ENCODE measurements at regions not wholly inside any gene's neighbourhood (a gene's known extent, or its start where the extent isn't known, plus 50 kb on each side); places are given as distances from the start of the nearest gene placed in this dataset.

DNA sequence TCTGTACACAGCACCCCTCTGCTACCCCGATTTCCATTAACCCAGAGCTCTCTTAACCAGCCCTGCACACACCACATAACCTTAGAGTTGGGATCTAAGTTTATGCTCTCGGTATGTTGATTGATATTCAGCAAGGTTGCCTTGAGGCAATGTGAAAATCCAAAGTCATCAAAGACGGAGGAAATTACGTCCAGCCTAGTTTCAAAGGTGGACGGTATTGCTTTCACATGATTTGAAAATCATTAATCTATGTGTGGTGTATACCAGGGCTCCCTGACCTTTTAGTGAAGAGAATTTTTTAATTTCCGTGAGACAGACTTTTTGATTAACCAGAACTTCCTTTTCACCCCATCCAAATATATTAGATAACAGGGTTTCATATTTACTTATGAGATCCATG lies 272.5 kb upstream of the LCORL start:
- Mint-ChIP-seq H3K4me1 (ENCODE audit: low read depth) (no peaks in the 10 kb centered on the region), H3K27me3 (ENCODE audit: insufficient read depth) (peaks cover 2% of the 10 kb centered on the region; the same call in 1 of the 2 replicates), H3K36me3 (ENCODE audit: low read depth) (no peaks in the 10 kb centered on the region; the same call in 1 of the 2 replicates), H3K4me3 (no peak overlapping the region), H3K9me3 (peaks cover 57% of the 10 kb centered on the region), H3K27ac (no peak overlapping the region)
- DNase-seq = no peak
- TF ChIP-seq, protein P1, sequence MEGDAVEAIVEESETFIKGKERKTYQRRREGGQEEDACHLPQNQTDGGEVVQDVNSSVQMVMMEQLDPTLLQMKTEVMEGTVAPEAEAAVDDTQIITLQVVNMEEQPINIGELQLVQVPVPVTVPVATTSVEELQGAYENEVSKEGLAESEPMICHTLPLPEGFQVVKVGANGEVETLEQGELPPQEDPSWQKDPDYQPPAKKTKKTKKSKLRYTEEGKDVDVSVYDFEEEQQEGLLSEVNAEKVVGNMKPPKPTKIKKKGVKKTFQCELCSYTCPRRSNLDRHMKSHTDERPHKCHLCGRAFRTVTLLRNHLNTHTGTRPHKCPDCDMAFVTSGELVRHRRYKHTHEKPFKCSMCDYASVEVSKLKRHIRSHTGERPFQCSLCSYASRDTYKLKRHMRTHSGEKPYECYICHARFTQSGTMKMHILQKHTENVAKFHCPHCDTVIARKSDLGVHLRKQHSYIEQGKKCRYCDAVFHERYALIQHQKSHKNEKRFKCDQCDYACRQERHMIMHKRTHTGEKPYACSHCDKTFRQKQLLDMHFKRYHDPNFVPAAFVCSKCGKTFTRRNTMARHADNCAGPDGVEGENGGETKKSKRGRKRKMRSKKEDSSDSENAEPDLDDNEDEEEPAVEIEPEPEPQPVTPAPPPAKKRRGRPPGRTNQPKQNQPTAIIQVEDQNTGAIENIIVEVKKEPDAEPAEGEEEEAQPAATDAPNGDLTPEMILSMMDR (IDR thresholded peaks at IDR 0.05) = no peak

DNA sequence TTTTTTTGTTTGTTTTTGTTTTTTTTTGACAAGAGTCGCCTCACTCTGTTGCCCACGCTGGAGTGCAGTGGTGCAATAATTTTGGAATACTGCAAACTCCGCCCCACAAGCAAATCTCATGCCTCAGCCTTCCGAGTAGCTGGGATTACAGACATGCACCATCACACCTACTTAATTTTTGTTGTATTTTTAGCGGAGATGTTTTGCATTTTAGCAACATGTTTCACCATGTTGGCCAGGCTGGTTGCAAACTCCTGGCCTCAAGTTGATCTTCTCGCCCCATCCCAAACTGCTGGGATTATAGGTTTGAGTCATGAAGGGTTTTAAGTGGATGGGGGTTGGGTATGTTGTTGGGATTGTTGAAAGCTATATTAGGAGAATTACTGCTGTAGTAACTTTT lies 270.9 kb upstream of the LCORL start:
- no peaks in the 10 kb centered on the region; the same call in 1 of the 2 replicates for H3K36me3 Mint-ChIP-seq (ENCODE audit: low read depth)
- H3K27ac Mint-ChIP-seq = no peak overlapping the region
- peaks cover 2% of the 10 kb centered on the region; the same call in 1 of the 2 replicates for H3K27me3 Mint-ChIP-seq (ENCODE audit: insufficient read depth)
- H3K9me3 Mint-ChIP-seq = peaks cover 51% of the 10 kb centered on the region
- no peaks in the 10 kb centered on the region for H3K4me1 Mint-ChIP-seq (ENCODE audit: low read depth)
- TF ChIP-seq, protein P1 (IDR thresholded peaks at IDR 0.05) = no peak
- DNase-seq = no peak
- H3K4me3 Mint-ChIP-seq = no peak overlapping the region

DNA sequence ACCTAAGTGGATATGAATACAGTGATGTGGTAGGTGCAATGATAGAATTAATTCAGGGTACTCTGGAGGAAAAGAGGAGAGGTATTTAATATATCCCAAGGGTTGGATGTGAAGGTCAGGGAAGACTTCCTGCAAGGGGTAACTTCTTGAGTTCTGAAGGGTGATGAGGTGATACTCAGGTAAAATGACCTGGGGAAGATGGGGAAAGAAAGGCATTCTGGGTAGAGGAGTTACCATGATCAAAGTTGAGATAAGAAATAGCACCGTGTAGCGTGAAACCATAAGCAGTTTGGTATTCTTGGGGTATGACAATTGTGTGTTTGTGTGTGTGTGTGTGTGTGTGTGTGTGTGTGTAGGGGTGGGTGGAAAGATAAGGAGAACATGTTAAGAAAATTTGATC lies 270.4 kb upstream of the LCORL start:
- H3K36me3 Mint-ChIP-seq (ENCODE audit: low read depth) = no peaks in the 10 kb centered on the region; the same call in 1 of the 2 replicates
- no peaks in the 10 kb centered on the region for H3K4me1 Mint-ChIP-seq (ENCODE audit: low read depth)
- peaks cover 2% of the 10 kb centered on the region; the same call in 1 of the 2 replicates for H3K27me3 Mint-ChIP-seq (ENCODE audit: insufficient read depth)
- H3K4me3 Mint-ChIP-seq = no peak overlapping the region
- peaks cover 46% of the 10 kb centered on the region for H3K9me3 Mint-ChIP-seq
- no peak for DNase-seq
- no peak overlapping the region for H3K27ac Mint-ChIP-seq
- TF ChIP-seq, protein P1 (IDR thresholded peaks at IDR 0.05) = no peak

DNA sequence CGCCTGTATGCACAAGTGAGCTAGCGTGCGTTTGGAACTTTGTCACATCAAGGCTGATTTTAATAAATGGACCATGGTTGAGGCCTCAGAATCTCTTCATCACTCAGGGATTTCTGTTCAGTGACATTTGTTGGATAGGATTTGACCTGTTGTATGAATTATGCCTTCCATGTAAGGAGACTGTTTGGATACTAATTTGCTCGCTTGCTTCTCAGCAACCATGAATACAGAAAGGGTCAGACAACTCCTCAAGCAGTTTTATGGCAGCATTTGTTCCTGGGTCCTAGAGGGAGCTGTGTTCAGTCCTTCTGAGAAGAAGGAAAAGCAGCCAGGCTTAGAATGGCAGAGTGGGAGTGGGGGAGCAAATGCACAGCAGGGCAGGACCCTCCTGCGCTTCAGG lies 269.7 kb upstream of the LCORL start:
- TF ChIP-seq, protein P1 (IDR thresholded peaks at IDR 0.05) = no peak
- Mint-ChIP-seq H3K27ac (no peak overlapping the region), H3K4me3 (no peak overlapping the region), H3K36me3 (ENCODE audit: low read depth) (no peaks in the 10 kb centered on the region; the same call in 1 of the 2 replicates), H3K9me3 (peaks cover 45% of the 10 kb centered on the region), H3K4me1 (ENCODE audit: low read depth) (no peaks in the 10 kb centered on the region), H3K27me3 (ENCODE audit: insufficient read depth) (peaks cover 2% of the 10 kb centered on the region; the same call in 1 of the 2 replicates)
- DNase-seq = no peak

DNA sequence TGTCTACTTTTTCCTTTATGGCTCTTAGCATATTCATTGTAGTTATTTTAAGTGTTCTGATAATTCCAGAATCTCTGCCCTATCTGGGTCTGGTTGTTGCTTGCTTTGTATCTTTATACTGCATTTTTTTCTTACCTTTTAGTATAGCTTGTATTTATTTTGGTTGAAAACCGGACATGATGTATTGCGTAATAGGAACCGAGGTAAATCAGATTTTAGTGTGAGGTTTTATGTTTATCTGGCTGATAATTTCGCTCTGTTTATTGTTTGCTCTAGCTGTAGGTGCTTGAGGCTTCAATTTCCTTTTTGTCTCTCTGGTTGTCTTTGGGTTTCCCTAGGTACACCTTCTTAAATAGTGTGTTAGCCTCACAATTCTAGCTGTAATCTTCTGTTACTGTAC lies 263.8 kb upstream of the LCORL start:
- Mint-ChIP-seq H3K4me3 (no peak overlapping the region), H3K9me3 (peaks cover 30% of the 10 kb centered on the region), H3K36me3 (ENCODE audit: low read depth) (no peaks in the 10 kb centered on the region), H3K4me1 (ENCODE audit: low read depth) (no peaks in the 10 kb centered on the region), H3K27me3 (ENCODE audit: insufficient read depth) (peaks cover under 1% of the 10 kb centered on the region; the same call in 1 of the 2 replicates), H3K27ac (no peak overlapping the region)
- TF ChIP-seq, protein P1 (IDR thresholded peaks at IDR 0.05) = no peak
- no peak for DNase-seq

DNA sequence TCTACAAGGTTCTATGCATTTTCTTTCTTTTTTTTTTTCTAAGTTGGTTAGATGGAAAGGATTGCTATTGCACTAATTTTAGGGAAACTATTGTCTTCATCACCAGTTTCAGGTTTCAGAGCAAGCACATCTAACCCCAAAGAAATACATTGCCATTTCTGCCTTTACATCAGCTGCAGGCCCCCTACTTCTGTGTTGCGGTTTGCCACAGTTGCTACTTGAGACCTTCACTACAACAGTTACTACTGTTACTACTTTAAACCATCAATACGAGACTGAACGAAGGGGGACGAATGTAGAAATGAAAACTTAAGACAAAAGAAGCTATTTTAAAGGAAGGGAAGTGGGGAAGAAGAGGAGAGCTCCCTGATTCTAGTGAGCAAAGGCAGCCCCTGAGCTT lies 256.7 kb upstream of the LCORL start:
- Mint-ChIP-seq H3K36me3 (ENCODE audit: low read depth) (no peaks in the 10 kb centered on the region), H3K4me1 (ENCODE audit: low read depth) (no peaks in the 10 kb centered on the region), H3K9me3 (peaks cover 21% of the 10 kb centered on the region), H3K4me3 (no peak overlapping the region), H3K27me3 (ENCODE audit: insufficient read depth) (no peaks in the 10 kb centered on the region), H3K27ac (no peak overlapping the region)
- DNase-seq = no peak
- TF ChIP-seq, protein P1 (IDR thresholded peaks at IDR 0.05) = no peak
